Peyer's patch (tissue), 4 donors: ENCODE measurements at regions not wholly inside any gene's neighbourhood (a gene's known extent, or its start where the extent isn't known, plus 50 kb on each side); places are given as distances from the start of the nearest gene placed in this dataset.
"Not testable (repeated sequence)": the region's sequence is repeated elsewhere in the genome, so short reads cannot be mapped to it uniquely, and the experiment has no call there.

Experiments
- DNase-seq, 3 donors: peaks; one replicate each; pipeline ENCODE4 v3.0.0-alpha.2; 2017 to 2019
- H3K27ac ChIP-seq, 4 donors: fragments of 200-600 bp; sonication (generic); one replicate each; pipeline ENCODE4 v1.5.1; 2016 to 2019
- H3K27me3 ChIP-seq, 2 donors: fragments of 200-600 bp; sonication (generic); one replicate each; pipeline ENCODE4 v1.5.1; 2019
- H3K36me3 ChIP-seq, 3 donors: fragments of 200-600 bp; sonication (generic); one replicate each; pipeline ENCODE4 v1.5.1; 2016 to 2019
- H3K4me1 ChIP-seq, 4 donors: fragments of 200-600 bp; sonication (generic); one replicate each; pipeline ENCODE4 v1.5.1; 2016 to 2019
- H3K4me3 ChIP-seq, 4 donors: fragments of 200-600 bp; sonication (generic); 1 replicate in 3 of 4; 2 replicates in 1 of 4; pipeline ENCODE4 v1.5.1; 2016 to 2019; ENCODE audit warnings: mild to moderate bottlenecking in 1 of 4
- H3K9me3 ChIP-seq, 4 donors: fragments of 200-600 bp; sonication (generic); one replicate each; pipeline ENCODE4 v1.5.1; 2016 to 2019; ENCODE audit warnings: mild to moderate bottlenecking in 1 of 4
- CTCF ChIP-seq, 6 experiments: fragments of 450-650 bp in 4 of 6; fragments of 200-600 bp in 2 of 6; sonication (generic) in 1 of 6; IDR thresholded peaks; one replicate each; pipeline ENCODE4 v1.5.1; 2017 to 2019; ENCODE audit warnings: antibody characterized with exemption in 6 of 6, mild to moderate bottlenecking in 3 of 6, moderate library complexity in 1 of 6
- POLR2A ChIP-seq, 2 donors: fragments of 450-650 bp; IDR thresholded peaks; one replicate each; pipeline ENCODE4 v1.5.1; 2017; ENCODE audit warnings: antibody characterized with exemption in 2 of 2, mild to moderate bottlenecking in 2 of 2, moderate library complexity in 2 of 2

GRCh38 chr13:73520566-73521289 is 461.9 kb downstream of the KLF5 start:
- H3K36me3 ChIP-seq, result no peaks in the 10 kb centered on the region
- DNase-seq, result no peak
- no peaks in the 10 kb centered on the region for H3K27me3 ChIP-seq
- H3K4me3 ChIP-seq, result peak overlapping the region in 1 of 4 donors; percentile 10
- no peak for TF ChIP-seq POLR2A (IDR thresholded peaks at IDR 0.05)
- no peak for TF ChIP-seq CTCF (IDR thresholded peaks at IDR 0.05)
- H3K9me3 ChIP-seq, result no peaks in the 10 kb centered on the region
- H3K27ac ChIP-seq, result peak overlapping the region in 2 of 4 donors; percentile 29 to 37
- no peaks in the 10 kb centered on the region for H3K4me1 ChIP-seq

GRCh38 chr13:73520135-73520534 is 461.3 kb downstream of the KLF5 start:
- not testable (repeated sequence) for H3K4me1 ChIP-seq, H3K4me3 ChIP-seq, H3K9me3 ChIP-seq, DNase-seq, H3K27me3 ChIP-seq, H3K36me3 ChIP-seq, H3K27ac ChIP-seq

GRCh38 chr13:73519396-73520116 is 460.8 kb downstream of the KLF5 start:
- Histone ChIP-seq H3K27ac (no peak overlapping the region), H3K4me1 (no peaks in the 10 kb centered on the region), H3K9me3 (no peaks in the 10 kb centered on the region), H3K4me3 (no peak overlapping the region), H3K36me3 (no peaks in the 10 kb centered on the region), H3K27me3 (no peaks in the 10 kb centered on the region)
- TF ChIP-seq CTCF (IDR thresholded peaks at IDR 0.05), result no peak
- TF ChIP-seq POLR2A (IDR thresholded peaks at IDR 0.05), result no peak
- no peak for DNase-seq

GRCh38 chr13:73517766-73518165 is 459.0 kb downstream of the KLF5 start:
- Histone ChIP-seq H3K36me3 (no peaks in the 10 kb centered on the region), H3K4me1 (no peaks in the 10 kb centered on the region), H3K27ac (no peak overlapping the region), H3K27me3 (no peaks in the 10 kb centered on the region), H3K4me3 (no peak overlapping the region), H3K9me3 (no peaks in the 10 kb centered on the region)
- no peak for DNase-seq
- TF ChIP-seq CTCF (IDR thresholded peaks at IDR 0.05) (no peak), POLR2A (IDR thresholded peaks at IDR 0.05) (no peak)

GRCh38 chr13:73516731-73517130 is 457.9 kb downstream of the KLF5 start:
- DNase-seq, result no peak
- Histone ChIP-seq H3K36me3 (no peaks in the 10 kb centered on the region), H3K27me3 (no peaks in the 10 kb centered on the region), H3K4me1 (no peaks in the 10 kb centered on the region), H3K27ac (no peak overlapping the region), H3K4me3 (no peak overlapping the region), H3K9me3 (no peaks in the 10 kb centered on the region)
- no peak for TF ChIP-seq CTCF (IDR thresholded peaks at IDR 0.05)
- TF ChIP-seq POLR2A (IDR thresholded peaks at IDR 0.05), result no peak

- Histone ChIP-seq H3K9me3 (no peaks in the 10 kb centered on the region), H3K4me1 (no peaks in the 10 kb centered on the region), H3K27ac (no peak overlapping the region), H3K4me3 (no peak overlapping the region), H3K27me3 (no peaks in the 10 kb centered on the region), H3K36me3 (no peaks in the 10 kb centered on the region)
- TF ChIP-seq POLR2A (IDR thresholded peaks at IDR 0.05) (no peak), CTCF (IDR thresholded peaks at IDR 0.05) (no peak)
- no peak for DNase-seq
These were observed 455.4 kb downstream of the KLF5 start for GRCh38 chr13:73514208-73514607.
